Activated T-helper 9 cell treated with anti-CD3 and anti-CD28 coated beads, Interleukin-2, amount 50 U/mL, for 16 hours (primary cell): ENCODE measurements at regions not wholly inside any gene's neighbourhood (a gene's known extent, or its start where the extent isn't known, plus 50 kb on each side); places are given as distances from the start of the nearest gene placed in this dataset.

Experiments used
- DNase-seq: peaks from one replicate; pipeline ENCODE4 v3.0.0-alpha.2; 2020; ENCODE audit warnings: low read depth

DNA sequence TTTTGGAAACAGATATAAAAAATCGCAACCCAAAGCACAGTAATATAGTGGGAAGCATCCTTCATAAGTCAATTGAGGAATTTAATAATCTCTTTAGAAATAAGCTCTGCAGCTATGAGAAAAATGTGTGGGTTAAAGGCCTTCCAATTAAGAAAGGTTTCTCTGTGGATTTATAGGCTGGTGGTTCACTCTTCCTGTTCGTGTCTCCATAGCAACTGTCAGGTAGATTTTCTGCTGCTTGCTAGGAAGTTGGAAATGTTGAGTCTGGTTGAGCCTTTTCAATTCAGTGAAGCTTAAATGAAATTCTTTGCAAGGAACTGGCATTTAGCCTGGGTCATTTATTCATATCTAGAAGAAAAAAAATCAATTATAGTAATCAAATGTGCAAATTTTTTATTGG lies 652.8 kb upstream of the CELF2 start:
- no peak for DNase-seq

DNA sequence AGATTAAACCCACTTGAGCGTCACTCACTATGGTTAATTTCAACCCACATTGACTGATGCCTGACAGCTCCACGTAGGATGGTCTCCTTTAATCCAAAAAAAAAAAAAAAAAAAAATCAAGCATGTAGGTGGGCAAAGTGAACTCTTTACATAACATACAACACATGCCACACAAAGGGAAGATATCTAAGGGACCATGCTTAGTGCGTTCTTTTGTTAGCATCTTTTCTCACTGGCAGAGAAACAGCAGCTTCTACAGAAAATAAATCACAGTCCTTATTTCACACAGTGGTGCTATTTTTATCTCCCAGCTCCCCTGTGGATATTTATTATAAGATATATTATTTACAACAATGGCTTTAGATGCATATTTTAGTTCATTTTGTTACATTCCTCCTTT lies 652.0 kb upstream of the CELF2 start:
- DNase-seq, result no peak

DNA sequence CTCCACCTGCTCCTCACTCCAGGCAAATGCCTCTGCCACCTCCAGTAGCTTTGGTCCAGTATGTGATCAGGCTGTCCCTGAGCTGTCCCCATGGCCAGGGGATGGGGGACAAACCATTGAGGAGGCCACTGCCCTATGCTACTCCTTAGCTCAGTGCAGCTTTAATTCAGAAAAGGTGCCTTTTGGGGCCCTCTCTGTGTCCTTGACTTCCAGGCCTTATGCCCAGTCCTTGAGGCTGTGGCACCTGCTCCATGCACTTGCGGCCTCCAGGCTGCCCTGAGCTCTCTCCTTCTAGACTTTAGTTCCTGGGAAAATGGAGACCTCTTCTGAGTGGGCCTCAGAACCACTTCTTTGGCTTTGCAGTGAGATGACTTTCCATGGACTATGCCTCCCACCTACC lies 650.8 kb upstream of the CELF2 start:
- DNase-seq, result no peak

DNA sequence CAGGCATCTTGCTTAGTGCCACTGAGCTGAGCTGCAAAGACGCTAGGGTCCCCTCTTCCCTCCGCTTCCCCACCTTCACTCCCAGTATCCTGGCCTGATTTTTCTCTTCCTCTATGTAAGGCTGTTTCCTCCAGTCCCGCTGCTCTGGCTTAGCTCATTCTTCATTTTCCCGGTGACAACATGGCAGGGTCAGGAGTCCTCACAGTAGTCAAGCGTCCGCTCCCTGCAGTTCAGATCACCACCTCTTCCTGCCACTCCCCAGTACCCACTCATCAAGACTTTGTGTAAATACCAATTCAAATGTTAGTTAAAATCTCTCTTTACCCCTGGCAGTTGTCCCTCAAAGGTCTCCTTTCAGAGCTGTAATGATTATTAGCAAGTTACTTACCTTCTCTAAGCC lies 650.4 kb upstream of the CELF2 start:
- no peak for DNase-seq

DNA sequence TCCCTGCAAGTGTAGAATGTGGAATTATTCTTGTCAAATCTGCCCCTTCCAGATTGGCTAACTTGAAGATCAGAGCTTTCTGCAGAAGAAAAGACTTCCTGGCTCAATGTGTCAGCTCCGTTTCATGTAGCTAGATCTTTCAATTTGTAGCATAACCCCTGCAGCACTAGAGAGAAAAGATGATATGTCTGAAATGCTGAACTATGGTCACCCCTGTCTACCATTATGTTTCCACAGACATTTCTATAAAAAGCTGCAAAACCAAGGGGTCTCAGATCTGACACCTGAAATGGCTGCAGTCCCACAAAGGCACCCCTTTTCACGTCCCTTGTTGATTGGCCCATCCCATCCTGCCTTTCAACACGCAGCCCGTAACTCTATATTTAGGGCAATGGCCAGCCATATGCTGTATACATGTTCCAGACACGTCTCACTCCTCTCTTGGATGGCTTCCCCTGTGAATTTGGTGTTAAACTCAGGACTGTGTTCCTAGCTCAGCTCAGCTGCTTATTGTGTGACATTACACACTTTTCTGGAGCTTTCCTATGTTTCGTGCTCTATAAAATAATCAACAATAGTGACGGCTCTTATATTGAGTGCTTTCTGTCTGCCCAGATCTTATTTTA lies 648.6 kb upstream of the CELF2 start:
- DNase-seq, result no peak

DNA sequence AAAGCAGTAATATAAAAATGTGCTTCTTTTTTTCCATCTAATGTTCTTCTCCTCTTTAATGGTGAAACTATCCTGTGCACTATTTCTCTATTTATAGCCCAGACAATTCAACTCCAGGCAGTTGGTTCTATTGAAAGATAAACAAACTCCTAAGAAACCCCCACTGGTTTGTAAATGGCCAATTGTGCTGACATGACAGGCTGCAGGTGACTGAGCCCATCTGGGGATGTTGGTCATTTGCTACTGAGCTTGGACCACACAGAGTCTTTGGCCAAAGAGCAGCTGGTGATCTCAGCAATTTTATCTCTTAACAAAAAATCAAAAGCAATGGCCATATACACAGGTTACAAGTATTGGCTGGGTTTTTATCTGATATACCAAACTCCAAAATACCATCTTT lies 631.8 kb upstream of the CELF2 start:
- DNase-seq, result no peak

DNA sequence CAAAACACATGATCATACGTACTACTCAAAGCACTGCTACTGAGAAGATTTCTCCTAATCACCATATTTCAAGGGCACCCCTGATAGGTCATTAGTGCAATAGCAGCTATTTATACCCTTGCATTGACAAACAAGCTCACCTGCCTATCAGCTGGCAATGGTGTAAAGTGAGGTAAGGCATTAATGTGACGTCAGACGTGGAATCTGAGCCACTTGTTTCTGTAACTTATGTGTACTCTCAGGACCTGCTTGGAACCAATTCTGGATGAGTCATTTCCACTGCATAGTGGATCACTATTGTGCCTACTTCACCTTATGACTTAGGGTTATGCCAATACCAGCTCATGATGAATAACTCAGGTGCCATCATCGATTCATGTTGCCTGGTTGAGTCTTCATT lies 628.5 kb upstream of the CELF2 start:
- no peak for DNase-seq

DNA sequence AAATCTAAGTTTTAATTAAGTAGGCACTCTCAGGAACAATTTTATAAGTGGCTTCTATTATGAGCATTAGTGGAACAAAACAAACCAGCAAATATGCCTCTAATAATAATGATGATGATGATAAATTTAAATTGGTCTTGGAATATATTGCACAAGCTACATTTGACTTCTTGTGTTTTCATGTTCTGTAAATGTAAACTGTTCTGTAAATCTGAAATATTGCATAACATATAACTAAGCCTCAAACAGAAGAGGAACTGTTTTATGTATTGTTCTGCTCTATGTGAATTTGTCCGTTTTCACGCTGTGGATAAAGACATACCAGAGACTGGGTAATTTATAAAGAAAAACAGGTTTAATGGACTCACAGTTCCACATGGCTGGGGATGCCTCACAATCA lies 625.2 kb upstream of the CELF2 start:
- no peak for DNase-seq

DNA sequence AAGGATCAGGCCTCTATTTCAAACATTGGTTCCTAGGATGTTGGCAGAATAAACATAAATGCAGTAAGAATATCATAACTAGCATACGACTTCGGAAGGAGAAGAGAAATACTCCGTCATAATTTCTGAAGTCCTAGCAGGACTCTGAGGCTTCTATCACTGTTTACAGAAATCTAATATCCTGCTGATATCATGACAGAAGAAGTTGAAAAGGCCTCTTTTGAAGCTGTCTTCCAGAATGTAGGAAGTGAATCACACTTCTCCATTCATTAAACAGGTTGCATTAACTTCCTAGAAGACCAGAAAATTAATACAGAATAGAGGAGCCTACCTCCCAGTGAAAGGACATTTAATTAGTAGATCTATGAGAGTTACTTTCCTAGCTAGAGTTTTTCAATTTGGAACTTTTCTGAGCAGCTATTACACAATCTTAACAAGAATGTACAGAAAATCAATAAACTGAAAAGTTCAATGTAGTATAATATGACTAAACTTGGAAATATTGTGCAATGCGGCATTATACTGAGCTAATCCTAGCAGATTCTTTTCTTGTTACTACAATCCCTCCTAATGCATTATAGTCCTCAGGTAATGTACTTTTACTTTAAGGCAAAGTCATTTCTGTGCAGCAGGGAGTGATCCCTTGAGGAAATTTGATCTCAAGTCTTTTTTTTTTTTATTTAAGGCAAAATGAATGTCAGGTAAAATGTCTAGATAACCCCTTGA lies 622.6 kb upstream of the CELF2 start:
- no peak for DNase-seq

DNA sequence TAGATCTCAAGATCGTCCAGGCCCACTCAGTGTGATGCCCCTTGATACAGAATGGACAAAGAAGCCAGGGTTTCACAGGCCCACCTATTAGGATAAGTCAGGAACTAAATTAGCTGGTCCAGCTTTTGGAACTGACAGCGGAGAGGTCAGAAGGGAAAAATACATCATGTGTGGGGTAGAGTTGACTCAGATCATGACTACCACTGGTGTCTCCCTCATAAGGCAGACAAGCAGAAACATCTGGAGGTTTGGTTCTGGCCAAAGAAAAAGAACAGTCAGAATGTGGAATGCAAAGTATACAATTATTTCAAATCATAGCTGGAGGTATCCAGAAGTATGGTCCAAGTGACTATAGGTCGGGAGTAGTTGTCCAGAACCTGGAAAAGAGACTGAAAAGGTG lies 621.1 kb upstream of the CELF2 start:
- no peak for DNase-seq

DNA sequence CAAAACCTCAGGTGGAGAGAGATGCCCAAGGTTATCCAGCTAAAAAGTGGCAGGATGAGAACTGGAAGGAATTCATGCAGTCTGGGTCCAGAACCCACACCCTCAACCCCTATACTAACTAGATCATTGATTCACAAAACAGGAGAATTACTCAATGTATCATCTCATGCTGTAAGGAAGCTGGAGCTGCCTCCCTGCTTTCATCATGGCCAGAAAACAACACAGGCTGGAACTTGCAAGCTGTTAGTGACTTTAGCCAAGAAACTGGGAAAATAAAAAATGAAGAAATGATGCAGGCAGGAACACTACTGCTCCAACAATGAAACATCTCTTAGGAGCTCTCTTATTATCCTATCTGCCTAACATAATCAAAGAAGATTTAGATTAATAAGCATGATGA lies 619.8 kb upstream of the CELF2 start:
- no peak for DNase-seq

DNA sequence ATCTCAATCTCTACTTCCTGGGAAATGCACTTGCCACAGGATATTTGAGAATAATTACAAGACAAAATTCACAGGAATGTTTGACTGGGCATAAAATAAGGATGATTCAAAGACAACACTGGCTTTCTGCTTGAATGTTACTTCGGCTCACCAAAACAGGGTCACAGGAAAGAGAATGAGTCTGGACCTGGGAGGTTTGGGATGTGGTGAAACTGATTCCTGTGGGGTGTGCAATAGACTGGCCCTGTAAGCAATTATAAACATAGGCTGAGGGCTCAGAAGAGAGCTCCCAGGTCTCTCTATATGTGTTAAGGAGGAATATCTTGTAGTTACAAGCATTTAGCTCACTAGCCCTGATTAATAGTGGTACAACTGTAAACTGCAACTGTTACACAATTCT lies 613.9 kb upstream of the CELF2 start:
- no peak for DNase-seq

DNA sequence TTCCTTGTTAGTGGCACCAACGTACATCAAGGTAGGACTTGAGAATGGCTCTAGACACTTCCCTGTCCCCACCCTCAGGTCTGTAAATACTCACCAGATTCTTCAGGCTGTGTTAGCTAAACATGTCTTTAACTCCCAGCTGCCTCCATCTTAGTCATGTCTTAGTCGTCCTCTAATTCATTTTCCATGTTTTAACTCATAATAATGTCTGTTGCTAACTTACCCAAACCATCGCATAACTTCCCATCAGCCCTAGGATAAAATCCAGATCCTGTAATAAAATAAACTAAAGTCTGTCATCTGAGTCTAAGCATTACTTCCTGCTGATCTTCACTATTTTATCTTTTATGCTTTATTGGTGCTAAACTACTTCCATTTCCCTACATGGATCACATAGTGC lies 600.0 kb upstream of the CELF2 start:
- no peak for DNase-seq

DNA sequence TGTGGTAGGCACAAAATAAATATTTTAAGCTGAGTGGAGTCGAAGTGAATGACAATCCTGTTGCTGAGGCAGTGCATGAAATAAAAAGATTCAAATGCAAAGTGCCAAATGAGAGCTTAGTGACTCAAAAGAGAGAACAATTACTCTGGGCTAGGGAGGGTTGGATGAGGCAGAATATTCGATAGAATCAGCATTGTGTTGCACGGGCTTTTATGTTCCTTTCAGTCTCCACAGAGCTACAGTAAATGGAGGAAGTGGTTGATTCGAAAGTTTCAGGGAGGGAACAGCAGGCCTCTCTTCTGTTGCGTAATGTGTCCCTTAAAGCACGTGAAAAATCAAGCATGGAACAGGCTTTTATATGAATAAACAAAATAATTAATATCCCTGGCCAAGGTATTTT lies 599.3 kb upstream of the CELF2 start:
- DNase-seq, result no peak

DNA sequence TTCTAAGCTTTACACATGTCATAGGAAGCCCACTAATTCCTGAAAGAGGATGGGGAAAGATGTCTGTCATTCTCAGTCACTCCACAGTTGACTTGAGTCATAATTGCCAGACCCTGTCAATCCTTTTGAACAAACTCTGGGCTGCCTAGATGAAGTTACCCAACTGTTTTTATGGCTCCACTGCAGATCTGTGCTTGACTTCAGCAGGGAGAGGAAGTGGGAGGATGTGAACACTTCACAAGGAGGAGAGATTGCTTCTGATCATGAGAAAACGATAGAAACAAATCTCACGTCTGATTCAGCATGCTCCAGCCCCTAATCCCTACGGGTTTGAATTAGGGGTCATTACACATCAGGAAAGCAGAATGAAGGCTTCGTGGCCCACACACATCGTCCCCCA lies 596.6 kb upstream of the CELF2 start:
- DNase-seq, result no peak

DNA sequence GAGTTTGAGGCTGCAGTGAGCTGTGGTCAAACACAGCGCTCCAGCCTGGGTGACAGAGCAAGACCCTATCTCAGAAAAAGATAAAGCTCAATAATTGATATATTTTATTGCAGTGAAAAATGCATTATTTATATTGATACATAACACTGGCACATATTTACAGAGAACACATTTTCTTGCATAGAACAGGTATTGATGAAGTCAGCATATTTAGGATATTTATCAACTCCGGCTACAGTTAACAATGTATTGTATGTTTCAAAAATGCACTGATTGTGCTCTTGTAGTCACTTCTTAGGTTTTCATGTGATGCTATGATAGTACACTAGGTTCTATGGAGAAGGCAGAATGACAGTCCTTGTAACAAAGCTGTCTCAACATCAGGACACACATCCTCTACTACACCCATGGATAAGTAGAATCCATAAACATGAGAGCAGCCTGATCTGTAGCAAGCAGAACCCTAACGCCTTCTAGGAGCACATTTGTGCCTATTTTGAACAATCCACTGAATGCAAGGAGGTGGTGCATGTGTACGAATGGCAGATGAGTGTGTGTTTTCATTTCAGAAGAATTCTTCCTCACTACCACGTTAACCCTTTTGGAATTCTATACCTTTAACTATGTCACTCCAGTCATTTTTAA lies 586.1 kb upstream of the CELF2 start:
- DNase-seq, result no peak

DNA sequence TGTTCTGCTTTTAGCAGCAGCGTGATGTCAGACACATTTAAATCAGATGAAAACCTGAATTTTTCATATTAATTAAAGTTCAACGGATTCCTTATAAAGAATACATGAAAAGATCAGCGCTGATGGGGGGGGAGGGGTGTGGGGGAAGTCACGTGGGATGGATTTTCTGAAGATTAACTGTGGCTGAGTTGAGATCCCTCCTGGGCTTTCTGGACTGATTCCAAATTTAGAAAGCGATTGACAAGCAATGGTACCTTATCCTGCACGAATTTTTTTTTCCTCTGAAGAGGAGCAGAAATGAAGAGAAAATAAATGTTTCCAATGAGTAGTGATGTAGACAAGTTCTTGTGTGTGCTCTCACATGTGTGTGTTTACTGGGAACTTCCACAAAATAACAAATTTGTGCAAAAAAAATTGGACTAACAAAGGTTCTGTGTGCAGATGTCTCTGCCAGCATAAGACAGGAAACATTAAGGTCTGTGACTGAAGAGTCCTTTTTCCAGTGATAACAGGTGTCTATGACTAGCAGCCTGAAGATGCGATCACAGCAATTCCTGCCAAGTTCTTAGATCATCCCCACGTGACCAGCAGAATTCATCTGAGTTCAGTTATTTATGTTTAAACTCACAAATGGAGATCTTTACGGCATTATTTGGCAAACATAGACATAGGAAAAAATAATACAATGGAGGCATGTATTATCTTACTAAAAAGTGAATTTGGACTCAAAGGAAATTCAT lies 585.2 kb upstream of the CELF2 start:
- no peak for DNase-seq

DNA sequence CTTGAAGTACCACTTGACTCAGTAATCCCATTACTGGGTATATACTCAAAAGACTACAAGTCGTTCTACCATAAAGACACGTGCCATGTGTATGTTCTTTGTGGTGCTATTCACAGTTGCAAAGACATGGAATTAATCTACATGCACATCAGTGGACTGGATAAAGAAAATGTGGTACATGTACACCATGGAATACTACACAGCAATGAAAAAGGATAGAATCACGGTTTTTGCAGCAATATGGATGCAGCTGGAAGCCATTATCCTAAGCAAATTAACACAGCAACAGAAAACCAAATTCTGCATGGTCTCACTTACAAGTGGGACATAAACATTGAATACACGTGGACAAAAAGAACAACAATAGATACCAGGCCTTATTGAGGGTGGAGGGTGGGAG lies 583.4 kb upstream of the CELF2 start:
- DNase-seq, result no peak

DNA sequence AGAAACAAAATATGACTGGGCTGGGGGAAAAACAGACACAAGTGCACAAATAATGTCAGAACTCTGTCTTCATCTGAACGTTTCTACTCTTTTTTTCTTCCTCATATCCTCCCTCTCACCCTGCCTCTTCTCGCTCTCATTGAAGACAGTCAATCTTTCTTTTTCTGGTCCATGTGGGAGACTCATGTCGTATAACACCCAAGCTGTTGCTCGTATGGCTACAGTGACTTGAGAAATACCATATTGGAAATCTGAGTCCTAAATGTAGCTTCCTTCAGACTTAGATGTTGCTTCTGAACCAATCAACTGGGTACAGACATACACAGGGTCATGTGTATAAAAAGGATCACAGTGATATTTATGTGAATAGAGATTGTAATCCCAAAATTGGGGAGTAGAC lies 579.8 kb upstream of the CELF2 start:
- no peak for DNase-seq

DNA sequence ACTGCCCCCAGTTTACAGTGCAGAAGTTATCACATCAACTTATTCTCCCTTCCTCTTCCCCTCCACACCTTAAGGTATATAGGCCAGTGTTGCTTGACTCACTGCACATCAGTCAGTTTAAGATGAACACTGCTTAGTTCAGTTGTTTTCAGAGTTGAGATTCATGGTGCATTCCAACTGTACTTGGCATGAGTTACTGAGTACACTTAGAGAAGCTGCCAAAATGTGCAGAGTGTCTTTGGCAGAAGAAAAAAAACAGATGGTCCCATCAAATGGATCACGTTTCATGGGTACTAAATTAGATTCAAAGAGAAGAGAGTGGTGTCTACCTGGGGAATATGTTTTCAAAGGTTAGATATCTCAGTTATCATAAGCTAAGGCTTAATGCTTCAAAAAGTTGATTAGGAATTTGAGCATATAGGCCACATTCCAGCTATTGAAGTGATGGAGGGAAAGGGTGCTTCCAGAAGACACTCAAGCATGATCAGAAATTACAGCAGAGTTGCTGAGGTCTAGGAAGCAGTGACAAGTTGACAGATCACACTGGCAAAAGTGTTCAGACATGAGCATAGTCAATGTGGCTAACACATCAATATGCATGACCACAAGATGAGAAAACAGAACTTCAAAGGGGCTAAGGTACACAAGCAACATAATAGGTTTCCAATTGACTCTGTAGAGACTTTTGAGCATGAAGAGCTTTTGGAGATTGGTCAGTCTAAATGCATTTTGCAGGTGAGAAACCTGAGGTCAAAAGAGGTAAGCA lies 579.2 kb upstream of the CELF2 start:
- no peak for DNase-seq

DNA sequence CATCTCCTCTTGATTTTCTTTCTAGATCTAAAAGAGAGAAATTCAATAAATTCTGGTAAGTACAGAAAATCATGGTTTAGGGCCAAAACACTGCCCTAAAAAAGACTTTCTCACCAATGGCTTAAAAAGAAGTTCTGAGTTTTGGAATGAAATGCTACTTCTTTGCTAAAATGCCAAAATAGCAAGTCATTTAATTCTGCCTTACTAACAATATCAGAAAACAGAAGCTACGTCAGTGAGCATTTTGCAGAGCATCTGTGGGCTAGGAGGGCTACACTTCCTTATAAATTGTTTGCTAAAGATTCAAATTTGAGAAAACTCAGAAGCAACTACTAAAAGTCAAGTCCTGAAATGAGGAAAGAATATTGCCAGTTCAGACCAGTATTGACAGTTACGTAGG lies 560.8 kb upstream of the CELF2 start:
- no peak for DNase-seq

DNA sequence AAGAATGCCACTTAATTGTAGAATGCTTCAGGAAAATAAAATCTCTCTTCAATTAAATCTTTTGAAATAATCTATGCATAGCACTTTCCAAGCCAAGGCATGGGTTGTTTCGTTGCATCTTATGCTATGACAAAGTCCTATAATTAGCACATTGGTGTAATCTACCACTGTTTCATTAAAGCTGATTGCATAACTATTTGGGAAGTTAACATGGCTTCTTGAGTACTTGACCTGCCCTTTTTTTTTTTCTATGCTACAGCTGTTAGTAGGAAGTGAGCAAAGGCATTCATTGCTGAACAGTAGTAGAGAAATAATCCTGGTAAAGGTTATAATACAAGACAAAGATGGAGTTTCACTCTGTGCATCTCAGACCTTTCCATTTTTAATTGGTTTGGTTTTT lies 557.2 kb upstream of the CELF2 start:
- DNase-seq, result no peak
